ENCODE measurements at regions not wholly inside any gene's neighbourhood (a gene's known extent, or its start where the extent isn't known, plus 50 kb on each side); places are given as distances from the start of the nearest gene placed in this dataset.

DNA sequence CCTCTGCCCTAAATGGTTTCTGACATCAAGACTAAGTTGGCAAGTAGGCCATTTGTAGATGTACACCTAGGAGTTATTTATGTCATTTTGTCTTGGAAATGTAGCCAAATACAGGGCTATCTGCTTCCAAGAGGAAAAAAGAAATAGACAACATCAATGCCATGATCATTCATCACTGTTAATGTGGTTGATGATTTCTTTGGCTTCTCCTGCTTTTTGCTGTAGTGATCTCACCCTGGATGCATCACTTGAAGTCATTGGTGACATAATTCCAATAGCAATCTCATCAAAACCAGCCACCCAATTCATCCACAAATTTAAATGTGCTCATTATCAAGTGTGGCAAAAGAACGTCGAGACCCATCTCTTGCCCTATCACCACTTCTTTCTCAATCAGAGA is 222.6 kb upstream of the PPARGC1A start:
- Histone ChIP-seq H3K4me3 (no peak overlapping the region), H3K27ac (no peak overlapping the region), H3K27me3 (no peaks in the 10 kb centered on the region), H3K36me3 (no peaks in the 10 kb centered on the region), H3K9me3 (peaks cover 0 to 2% of the 10 kb centered on the region in 2 donors), H3K4me1 (no peaks in the 10 kb centered on the region)
- TF ChIP-seq, protein P1, sequence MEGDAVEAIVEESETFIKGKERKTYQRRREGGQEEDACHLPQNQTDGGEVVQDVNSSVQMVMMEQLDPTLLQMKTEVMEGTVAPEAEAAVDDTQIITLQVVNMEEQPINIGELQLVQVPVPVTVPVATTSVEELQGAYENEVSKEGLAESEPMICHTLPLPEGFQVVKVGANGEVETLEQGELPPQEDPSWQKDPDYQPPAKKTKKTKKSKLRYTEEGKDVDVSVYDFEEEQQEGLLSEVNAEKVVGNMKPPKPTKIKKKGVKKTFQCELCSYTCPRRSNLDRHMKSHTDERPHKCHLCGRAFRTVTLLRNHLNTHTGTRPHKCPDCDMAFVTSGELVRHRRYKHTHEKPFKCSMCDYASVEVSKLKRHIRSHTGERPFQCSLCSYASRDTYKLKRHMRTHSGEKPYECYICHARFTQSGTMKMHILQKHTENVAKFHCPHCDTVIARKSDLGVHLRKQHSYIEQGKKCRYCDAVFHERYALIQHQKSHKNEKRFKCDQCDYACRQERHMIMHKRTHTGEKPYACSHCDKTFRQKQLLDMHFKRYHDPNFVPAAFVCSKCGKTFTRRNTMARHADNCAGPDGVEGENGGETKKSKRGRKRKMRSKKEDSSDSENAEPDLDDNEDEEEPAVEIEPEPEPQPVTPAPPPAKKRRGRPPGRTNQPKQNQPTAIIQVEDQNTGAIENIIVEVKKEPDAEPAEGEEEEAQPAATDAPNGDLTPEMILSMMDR (IDR thresholded peaks at IDR 0.05), result no peak
- ATAC-seq (no peak), DNase-seq (no peak)
- intact Hi-C loops (cut with DNase I), result no loop called here

DNA sequence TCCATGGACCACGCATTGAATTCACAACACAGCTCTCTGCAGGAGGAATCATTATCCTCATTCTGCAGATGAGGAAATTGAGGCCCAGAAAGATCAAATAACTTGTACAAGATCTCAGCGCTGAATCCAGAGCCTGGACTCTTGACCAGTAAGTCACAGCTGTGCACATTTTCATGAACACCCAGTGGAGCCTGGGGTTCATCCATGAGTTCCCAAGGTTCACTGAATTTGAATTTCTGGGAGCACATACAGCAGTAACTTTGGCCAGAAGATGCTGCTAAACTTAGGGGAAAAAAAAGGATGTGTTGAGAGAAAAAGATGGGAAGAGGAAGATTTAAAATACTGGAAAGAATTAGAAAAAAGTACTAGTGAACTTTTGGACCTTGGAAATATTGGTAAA is 218.7 kb upstream of the PPARGC1A start:
- no peaks in the 10 kb centered on the region for H3K4me1 ChIP-seq
- no peak overlapping the region for H3K27ac ChIP-seq
- TF ChIP-seq, protein P1 (IDR thresholded peaks at IDR 0.05), result no peak
- no peak for ATAC-seq
- intact Hi-C loops (cut with DNase I), result no loop called here
- no peaks in the 10 kb centered on the region for H3K27me3 ChIP-seq
- peaks cover 0 to 2% of the 10 kb centered on the region in 2 donors for H3K9me3 ChIP-seq
- H3K36me3 ChIP-seq, result no peaks in the 10 kb centered on the region
- no peak for DNase-seq
- H3K4me3 ChIP-seq, result no peak overlapping the region

DNA sequence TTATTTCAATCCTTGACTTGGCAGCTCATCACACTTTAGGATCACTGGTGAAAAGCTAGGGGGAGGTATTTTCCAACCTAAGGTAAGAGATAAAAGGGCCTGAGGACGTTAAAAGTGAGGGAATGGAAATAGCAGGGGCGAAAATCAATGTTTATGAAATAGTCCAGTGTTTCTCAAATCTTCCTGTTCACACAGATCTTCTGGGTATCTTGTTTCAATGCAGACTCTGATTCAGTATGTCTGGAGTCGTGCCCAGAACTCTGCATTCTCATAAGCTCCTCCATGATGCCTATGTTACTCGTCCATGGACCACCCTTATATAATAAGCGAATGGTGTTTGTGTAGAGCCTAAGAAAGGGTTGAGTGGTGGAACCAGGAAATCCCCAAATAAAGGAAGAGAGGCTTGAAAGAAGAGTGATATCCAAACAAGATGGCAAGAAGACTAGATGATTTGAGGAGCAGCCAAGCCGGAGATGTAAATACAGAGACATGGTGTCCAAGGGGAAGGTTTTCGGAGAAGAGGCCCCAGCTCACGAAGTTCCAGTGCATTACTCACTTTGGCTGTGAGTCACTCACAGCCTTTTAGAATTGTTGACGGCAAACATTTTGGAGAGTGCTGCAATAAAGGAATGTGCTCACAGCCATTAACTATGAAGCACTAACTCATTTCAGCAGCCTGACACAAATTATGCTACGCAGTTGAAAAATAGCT is 215.6 kb upstream of the PPARGC1A start:
- Histone ChIP-seq H3K36me3 (no peaks in the 10 kb centered on the region), H3K4me1 (no peaks in the 10 kb centered on the region), H3K4me3 (no peak overlapping the region), H3K9me3 (no peaks in the 10 kb centered on the region), H3K27me3 (no peaks in the 10 kb centered on the region), H3K27ac (peak overlapping the region in 1 of 2 donors; percentile 65)
- intact Hi-C loops (cut with DNase I), result no loop called here
- ATAC-seq, result peak; percentile 87
- DNase-seq, result no peak
- TF ChIP-seq, protein P1 (IDR thresholded peaks at IDR 0.05), result no peak

DNA sequence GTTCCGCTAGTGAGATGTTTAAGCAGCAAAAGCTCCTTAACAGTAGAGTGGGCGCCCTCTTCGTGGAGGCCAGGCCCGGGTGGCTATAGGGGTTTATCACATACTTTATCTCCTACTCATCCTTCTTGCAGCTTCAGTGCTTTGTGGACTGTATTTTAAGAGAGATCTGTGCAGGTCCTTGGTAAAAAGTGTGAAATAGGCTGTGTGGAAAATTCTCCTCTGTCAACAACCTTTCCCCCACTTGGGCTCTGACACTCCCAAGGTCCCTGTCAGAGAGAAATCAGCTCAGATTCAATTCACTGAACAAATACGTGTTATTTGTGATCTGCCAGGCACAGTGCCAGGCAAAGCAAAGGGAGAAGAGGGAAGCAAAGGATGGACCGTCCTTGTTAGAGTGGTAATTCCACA is 214.3 kb upstream of the PPARGC1A start:
- Histone ChIP-seq H3K4me1 (no peaks in the 10 kb centered on the region), H3K9me3 (no peaks in the 10 kb centered on the region), H3K4me3 (no peak overlapping the region), H3K36me3 (no peaks in the 10 kb centered on the region), H3K27ac (no peak overlapping the region), H3K27me3 (no peaks in the 10 kb centered on the region)
- DNase-seq, result no peak
- ATAC-seq, result no peak
- intact Hi-C loops (cut with DNase I), result no loop called here
- TF ChIP-seq, protein P1 (IDR thresholded peaks at IDR 0.05), result no peak

DNA sequence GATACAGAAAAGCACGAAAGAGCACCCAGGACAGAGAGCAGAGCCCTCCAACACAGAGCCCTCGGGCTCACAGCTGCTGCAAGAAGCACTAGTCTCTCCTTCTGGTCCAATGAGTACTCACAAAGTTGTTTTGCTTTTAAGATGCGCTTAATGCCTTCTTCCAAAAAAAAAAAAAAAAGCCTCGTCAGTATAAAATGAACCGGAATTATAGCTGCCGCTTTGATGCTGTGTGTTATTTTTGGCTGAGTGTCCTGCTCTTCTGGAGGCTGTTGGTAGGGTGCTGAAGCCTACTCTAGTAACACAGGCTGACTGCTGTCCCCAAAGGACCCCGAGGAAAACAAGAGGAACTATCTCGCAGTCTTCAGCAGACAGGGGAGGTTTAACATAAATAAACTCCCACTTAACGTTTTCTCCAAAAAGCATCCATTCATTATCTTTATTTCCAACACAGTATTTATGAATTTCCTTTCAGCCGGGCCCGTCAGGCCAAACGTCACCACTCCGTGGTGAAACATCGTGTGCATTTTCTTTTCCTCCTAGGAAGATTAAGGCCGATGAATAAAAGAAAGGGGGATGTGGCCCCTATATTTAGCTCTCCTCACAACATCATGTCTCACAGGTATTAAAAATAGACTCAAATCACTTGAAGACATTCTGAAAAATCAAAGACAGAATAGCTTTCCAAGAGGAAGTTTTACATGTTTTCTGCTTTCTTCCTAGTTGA is 213.7 kb upstream of the PPARGC1A start:
- no peak overlapping the region for H3K4me3 ChIP-seq
- DNase-seq, result peak in 2 of 4 donors; percentile 36 to 47
- no peak overlapping the region for H3K27ac ChIP-seq
- H3K4me1 ChIP-seq, result no peaks in the 10 kb centered on the region
- no peak for ATAC-seq
- H3K36me3 ChIP-seq, result no peaks in the 10 kb centered on the region
- TF ChIP-seq, protein P1 (IDR thresholded peaks at IDR 0.05), result no peak
- intact Hi-C loops (cut with DNase I), result no loop called here
- H3K9me3 ChIP-seq, result no peaks in the 10 kb centered on the region
- no peaks in the 10 kb centered on the region for H3K27me3 ChIP-seq
